GM23338 (cell line): ENCODE measurements at regions not wholly inside any gene's neighbourhood (a gene's known extent, or its start where the extent isn't known, plus 50 kb on each side); places are given as distances from the start of the nearest gene placed in this dataset.
"Not testable (repeated sequence)": the region's sequence is repeated elsewhere in the genome, so short reads cannot be mapped to it uniquely, and the experiment has no call there.

ENCODE experiments used
- ATAC-seq: fragments of 200-7000 bp; cut with Tn5 transposase; 3 replicates; pipeline ENCODE4 v1.9.1; 2020
- DNase-seq: peaks from one replicate; pipeline ENCODE4 v3.0.0-alpha.2; 2015; ENCODE audit warnings: low spot score
- H2AFZ ChIP-seq: fragments of 200-600 bp; sonication (generic); 2 replicates; pipeline ENCODE4 v1.8.0; 2016; ENCODE audit warnings: antibody characterized with exemption, mild to moderate bottlenecking, moderate library complexity
- H3F3A ChIP-seq: fragments of 200-600 bp; sonication (generic); replicated peaks from 2 replicates; pipeline ENCODE4 v1.8.0; 2017; ENCODE audit warnings: antibody characterized with exemption, mixed run types, low read depth
- H3K27ac ChIP-seq: fragments of 200-600 bp; sonication (generic); 2 replicates; pipeline ENCODE4 v1.6.1; 2016; ENCODE audit warnings: low read depth
- H3K27me3 ChIP-seq: fragments of 200-600 bp; sonication (generic); 2 replicates; pipeline ENCODE4 v1.8.0; 2016; ENCODE audit warnings: mild to moderate bottlenecking, mixed run types, moderate library complexity; ENCODE audit not compliant: insufficient read depth
- H3K36me3 ChIP-seq: fragments of 200-600 bp; sonication (generic); 2 replicates; pipeline ENCODE4 v1.8.0; 2016; ENCODE audit warnings: mild to moderate bottlenecking; ENCODE audit not compliant: insufficient read depth
- H3K4me1 ChIP-seq: fragments of 200-600 bp; sonication (generic); 2 replicates; pipeline ENCODE4 v1.8.0; 2016; ENCODE audit warnings: mild to moderate bottlenecking, moderate library complexity; ENCODE audit not compliant: insufficient read depth
- H3K4me2 ChIP-seq: fragments of 200-600 bp; sonication (generic); 2 replicates; pipeline ENCODE4 v1.7.1; 2017; ENCODE audit warnings: mixed run types
- H3K4me3 ChIP-seq: fragments of 200-600 bp; sonication (generic); 2 replicates; pipeline ENCODE4 v1.6.1; 2016; ENCODE audit warnings: mixed run types
- H3K79me2 ChIP-seq: fragments of 200-600 bp; sonication (generic); replicated peaks from 2 replicates; pipeline ENCODE4 v1.8.0; 2017; ENCODE audit warnings: mild to moderate bottlenecking; ENCODE audit not compliant: insufficient read depth
- H3K9me2 ChIP-seq: fragments of 200-600 bp; sonication (generic); 2 replicates; pipeline ENCODE4 v1.8.0; 2017; ENCODE audit not compliant: insufficient read depth
- H4K20me1 ChIP-seq: fragments of 200-600 bp; sonication (generic); replicated peaks from 2 replicates; pipeline ENCODE4 v1.8.0; 2017; ENCODE audit warnings: mild to moderate bottlenecking; ENCODE audit not compliant: insufficient read depth
- H3K27ac Mint-ChIP-seq: 2 replicates; pipeline ENCODE4 v1.8.0; 2020; ENCODE audit warnings: inconsistent platforms, mild to moderate bottlenecking, moderate library complexity, mixed read lengths
- H3K27me3 Mint-ChIP-seq: 3 replicates; pipeline ENCODE4 v1.8.0; 2022; ENCODE audit warnings: low read depth, mild to moderate bottlenecking, moderate library complexity, mixed read lengths, inconsistent platforms; ENCODE audit not compliant: insufficient read depth, poor library complexity
- H3K36me3 Mint-ChIP-seq: 3 replicates; pipeline ENCODE4 v1.8.0; 2021; ENCODE audit warnings: low read depth, mild to moderate bottlenecking, inconsistent platforms, moderate library complexity, mixed read lengths
- H3K4me1 Mint-ChIP-seq: 3 replicates; pipeline ENCODE4 v1.8.0; 2020; ENCODE audit warnings: mild to moderate bottlenecking, inconsistent platforms, mixed read lengths
- H3K4me3 Mint-ChIP-seq: 3 replicates; pipeline ENCODE4 v1.8.0; 2021; ENCODE audit warnings: moderate library complexity, mild to moderate bottlenecking, inconsistent platforms, mixed read lengths
- H3K9me3 Mint-ChIP-seq: 3 replicates; pipeline ENCODE4 v1.8.0; 2020; ENCODE audit warnings: moderate library complexity, mild to moderate bottlenecking, inconsistent platforms, mixed read lengths
- TF ChIP-seq, protein P1 (sequence below), 2 experiments: fragments of 200-600 bp in 1 of 2; sonication (generic) in 1 of 2; conservative IDR thresholded peaks; 2 replicates each; pipeline versions ENCODE4 v1.5.1 to v1.6.1; 2016 to 2017; ENCODE audit warnings: antibody characterized with exemption in 2 of 2, low read depth in 2 of 2, mild to moderate bottlenecking in 2 of 2, moderate library complexity in 1 of 2

DNA sequence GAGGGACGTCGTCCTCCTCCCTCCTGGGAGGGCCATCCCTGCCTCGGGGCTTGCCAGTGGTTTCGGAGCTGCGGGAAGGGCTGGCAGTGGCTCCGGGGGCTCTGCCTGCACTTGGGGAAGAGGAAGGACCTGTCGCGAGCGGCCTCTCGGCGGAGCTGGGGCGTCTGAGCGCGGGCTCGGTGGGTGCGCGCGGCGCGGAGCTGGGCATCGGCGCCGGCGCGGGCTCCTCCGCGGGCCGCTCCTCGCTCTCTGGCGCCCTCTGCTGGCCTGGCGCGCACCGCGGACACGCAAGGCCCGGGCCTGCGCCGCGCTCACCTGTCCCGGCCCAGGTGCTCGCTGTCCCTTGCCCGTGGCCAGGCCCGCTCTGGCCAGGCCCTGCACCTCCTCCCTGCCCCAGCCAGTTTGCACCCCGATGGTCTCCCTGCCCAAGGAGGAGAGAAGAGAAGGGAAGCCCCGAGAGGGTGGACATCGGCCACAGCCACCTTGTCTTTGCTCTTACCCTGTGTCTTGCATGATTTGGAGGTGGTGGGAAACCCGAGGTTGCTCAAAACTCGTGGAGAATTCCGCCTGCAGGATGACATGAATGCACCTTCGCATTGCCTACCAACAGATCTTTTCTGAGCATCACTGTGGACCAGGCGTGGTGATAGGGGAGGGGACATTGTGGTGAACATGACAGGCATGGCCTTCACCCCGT, 119.2 kb downstream of the OTOP1 start:
- ATAC-seq: peak; percentile 94
- peak overlapping the region; percentile 70 for H3K4me3 ChIP-seq

GRCh38 chr4:4115381-4115780, 111.3 kb downstream of the OTOP1 start:
- not testable (repeated sequence) for H3K36me3 ChIP-seq, ATAC-seq, H3K27ac ChIP-seq, H2AFZ ChIP-seq, H3K9me2 ChIP-seq, H3K79me2 ChIP-seq, H3K4me3 ChIP-seq, H3K27ac Mint-ChIP-seq, H3K4me3 Mint-ChIP-seq, H3K27me3 ChIP-seq, H3F3A ChIP-seq, H3K4me1 Mint-ChIP-seq, DNase-seq, H4K20me1 ChIP-seq, H3K4me1 ChIP-seq, H3K4me2 ChIP-seq, H3K36me3 Mint-ChIP-seq, H3K27me3 Mint-ChIP-seq
- H3K9me3 Mint-ChIP-seq: peaks cover 22% of the 10 kb centered on the region

More for the DNA sequence above, 119.2 kb downstream of the OTOP1 start:
- H3K27ac ChIP-seq, H3K9me2 ChIP-seq, H3K36me3 Mint-ChIP-seq, H3F3A ChIP-seq, H3K4me1 ChIP-seq, H2AFZ ChIP-seq, H3K27ac Mint-ChIP-seq, H4K20me1 ChIP-seq, H3K9me3 Mint-ChIP-seq, H3K79me2 ChIP-seq, H3K36me3 ChIP-seq: not testable (repeated sequence)
- peak; percentile 80 for DNase-seq
- H3K4me2 ChIP-seq: peak overlapping the region; percentile 83
- peak overlapping the region; percentile 73 for H3K4me3 Mint-ChIP-seq
- H3K4me1 Mint-ChIP-seq: peaks cover 26% of the 10 kb centered on the region
- H3K27me3 Mint-ChIP-seq: peaks cover 25% of the 10 kb centered on the region
- TF ChIP-seq, protein P1, sequence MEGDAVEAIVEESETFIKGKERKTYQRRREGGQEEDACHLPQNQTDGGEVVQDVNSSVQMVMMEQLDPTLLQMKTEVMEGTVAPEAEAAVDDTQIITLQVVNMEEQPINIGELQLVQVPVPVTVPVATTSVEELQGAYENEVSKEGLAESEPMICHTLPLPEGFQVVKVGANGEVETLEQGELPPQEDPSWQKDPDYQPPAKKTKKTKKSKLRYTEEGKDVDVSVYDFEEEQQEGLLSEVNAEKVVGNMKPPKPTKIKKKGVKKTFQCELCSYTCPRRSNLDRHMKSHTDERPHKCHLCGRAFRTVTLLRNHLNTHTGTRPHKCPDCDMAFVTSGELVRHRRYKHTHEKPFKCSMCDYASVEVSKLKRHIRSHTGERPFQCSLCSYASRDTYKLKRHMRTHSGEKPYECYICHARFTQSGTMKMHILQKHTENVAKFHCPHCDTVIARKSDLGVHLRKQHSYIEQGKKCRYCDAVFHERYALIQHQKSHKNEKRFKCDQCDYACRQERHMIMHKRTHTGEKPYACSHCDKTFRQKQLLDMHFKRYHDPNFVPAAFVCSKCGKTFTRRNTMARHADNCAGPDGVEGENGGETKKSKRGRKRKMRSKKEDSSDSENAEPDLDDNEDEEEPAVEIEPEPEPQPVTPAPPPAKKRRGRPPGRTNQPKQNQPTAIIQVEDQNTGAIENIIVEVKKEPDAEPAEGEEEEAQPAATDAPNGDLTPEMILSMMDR (conservative IDR thresholded peaks at IDR 0.05; ENCODE audit: low read depth in 2 of 2): peak; percentile 38 to 80; a peak in 3 of 4 replicates
- peaks cover 15% of the 10 kb centered on the region for H3K27me3 ChIP-seq

DNA sequence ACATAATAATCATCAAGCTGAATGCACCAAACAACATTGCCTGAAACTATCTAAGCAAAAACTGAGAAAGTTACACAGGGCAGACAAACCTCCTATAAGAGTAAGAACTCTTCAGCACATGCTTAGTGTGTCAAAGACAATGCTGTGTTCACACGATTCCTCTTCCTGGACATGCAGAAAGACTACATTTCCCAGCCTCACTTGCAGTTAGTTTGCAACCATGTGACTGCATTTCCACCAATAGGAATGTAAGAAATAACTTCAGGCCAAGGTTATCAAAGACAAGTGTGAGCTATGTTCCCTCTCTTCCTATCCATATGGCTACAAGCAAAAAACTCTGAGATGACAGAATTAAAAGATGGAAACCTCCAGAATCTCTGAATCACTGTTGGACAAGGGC, 109.8 kb downstream of the OTOP1 start:
- DNase-seq: peak; percentile 40
- not testable (repeated sequence) for H3K4me1 ChIP-seq, H3K9me2 ChIP-seq, H3K27ac Mint-ChIP-seq, H4K20me1 ChIP-seq, H3F3A ChIP-seq, H3K27me3 ChIP-seq, H3K4me1 Mint-ChIP-seq, H3K79me2 ChIP-seq, H3K36me3 ChIP-seq, H3K4me2 ChIP-seq, ATAC-seq, H3K36me3 Mint-ChIP-seq, H3K27ac ChIP-seq, H3K4me3 ChIP-seq, H2AFZ ChIP-seq, H3K4me3 Mint-ChIP-seq
- Mint-ChIP-seq H3K9me3 (peaks cover 22% of the 10 kb centered on the region), H3K27me3 (peaks cover 12% of the 10 kb centered on the region)

DNA sequence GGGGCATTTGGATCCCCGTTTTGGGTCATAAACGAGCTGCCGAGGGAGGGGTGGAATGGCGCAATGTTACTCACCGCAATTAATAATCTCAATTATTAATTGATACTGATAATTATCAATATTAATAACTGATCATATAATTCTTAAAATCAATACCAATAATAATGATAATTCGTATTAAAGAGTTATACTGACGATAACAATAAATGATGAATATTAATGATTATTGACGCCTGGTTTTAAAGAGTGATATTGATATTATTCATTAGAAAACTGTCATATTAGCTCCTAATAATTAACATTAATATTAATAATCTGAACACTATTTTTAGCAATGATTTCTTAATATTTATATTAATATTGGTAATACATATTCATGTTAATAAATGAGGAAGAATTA, 92.4 kb downstream of the OTOP1 start:
- not testable (repeated sequence) for H3K9me2 ChIP-seq, H4K20me1 ChIP-seq, DNase-seq, H3K36me3 Mint-ChIP-seq, H3K4me2 ChIP-seq, H3K4me1 ChIP-seq, H3K4me3 Mint-ChIP-seq, H2AFZ ChIP-seq, H3K79me2 ChIP-seq, H3K27me3 ChIP-seq, H3K4me1 Mint-ChIP-seq, H3K4me3 ChIP-seq, H3F3A ChIP-seq, H3K27ac ChIP-seq, H3K9me3 Mint-ChIP-seq, ATAC-seq, H3K36me3 ChIP-seq, H3K27me3 Mint-ChIP-seq, H3K27ac Mint-ChIP-seq

- H3K4me1 ChIP-seq, H4K20me1 ChIP-seq, H3K27ac Mint-ChIP-seq, H2AFZ ChIP-seq, H3K27me3 ChIP-seq, H3K36me3 Mint-ChIP-seq, H3K79me2 ChIP-seq, H3K4me3 ChIP-seq, ATAC-seq, H3F3A ChIP-seq, H3K4me2 ChIP-seq, H3K27me3 Mint-ChIP-seq, H3K9me2 ChIP-seq, H3K4me1 Mint-ChIP-seq, H3K4me3 Mint-ChIP-seq, H3K9me3 Mint-ChIP-seq, DNase-seq, H3K27ac ChIP-seq, H3K36me3 ChIP-seq: not testable (repeated sequence)
These were observed 90.1 kb downstream of the OTOP1 start for GRCh38 chr4:4136621-4137020.
